ENCODE measurements at regions not wholly inside any gene's neighbourhood (a gene's known extent, or its start where the extent isn't known, plus 50 kb on each side); places are given as distances from the start of the nearest gene placed in this dataset.

- H3K9me1 ChIP-seq (ENCODE audit: control insufficient read depth, extremely low read depth, insufficient read depth, low read length), result no peaks in the 10 kb centered on the region
- no peaks in the 10 kb centered on the region for H3K36me3 ChIP-seq (ENCODE audit: control insufficient read depth in 2 of 2, extremely low read depth in 1 of 2, insufficient read depth in 2 of 2, low read length in 2 of 2)
- H3K27ac ChIP-seq (ENCODE audit: control insufficient read depth, insufficient read depth, low read length), result no peak overlapping the region
- FAIRE-seq, result no peak
- H3K4me3 ChIP-seq (ENCODE audit: control insufficient read depth in 2 of 3, extremely low read depth in 1 of 3, insufficient read depth in 2 of 3, low read depth in 1 of 3, low read length in 3 of 3), result no peak overlapping the region
- dilution Hi-C loops (cut with MboI; ENCODE audit: extremely low pct_ligation_motif_present, low sequenced_read_pairs), result no loop called here
- no peaks in the 10 kb centered on the region for H3K27me3 ChIP-seq (ENCODE audit: control insufficient read depth, extremely low read depth, insufficient read depth, low read length)
- H3K4me1 ChIP-seq (ENCODE audit: control insufficient read depth, extremely low read depth, insufficient read depth, low read length), result no peaks in the 10 kb centered on the region
- H3K79me2 ChIP-seq (ENCODE audit: control insufficient read depth, insufficient read depth, low read length), result no peaks in the 10 kb centered on the region
- H2AFZ ChIP-seq (ENCODE audit: control insufficient read depth, low read length), result no peak overlapping the region
- H4K20me1 ChIP-seq (ENCODE audit: control insufficient read depth, extremely low read depth, insufficient read depth, low read length), result no peaks in the 10 kb centered on the region
- H3K9ac ChIP-seq (ENCODE audit: control insufficient read depth, extremely low read depth, insufficient read depth, low read length), result no peak overlapping the region
- TF ChIP-seq EZH2 (IDR thresholded peaks at IDR 0.05; ENCODE audit: low read length) (no peak), CTCF (optimal IDR thresholded peaks at IDR 0.05 in 1 of 3, IDR thresholded peaks at IDR 0.05 in 1 of 3, conservative IDR thresholded peaks at IDR 0.05 in 1 of 3; ENCODE audit: extremely low read depth in 1 of 3, insufficient read depth in 2 of 3, low read length in 3 of 3) (no peak)
- no peaks in the 10 kb centered on the region for H3K9me3 ChIP-seq (ENCODE audit: control insufficient read depth, low read depth, low read length)
- no peak for DNase-seq (ENCODE audit: low read depth, low spot score)
- H3K4me2 ChIP-seq (ENCODE audit: control insufficient read depth, extremely low read depth, insufficient read depth, low read depth, low read length), result no peak overlapping the region
These were observed 328.2 kb upstream of the ZNF462 start for GRCh38 chr9:106534800-106535199.

DNA sequence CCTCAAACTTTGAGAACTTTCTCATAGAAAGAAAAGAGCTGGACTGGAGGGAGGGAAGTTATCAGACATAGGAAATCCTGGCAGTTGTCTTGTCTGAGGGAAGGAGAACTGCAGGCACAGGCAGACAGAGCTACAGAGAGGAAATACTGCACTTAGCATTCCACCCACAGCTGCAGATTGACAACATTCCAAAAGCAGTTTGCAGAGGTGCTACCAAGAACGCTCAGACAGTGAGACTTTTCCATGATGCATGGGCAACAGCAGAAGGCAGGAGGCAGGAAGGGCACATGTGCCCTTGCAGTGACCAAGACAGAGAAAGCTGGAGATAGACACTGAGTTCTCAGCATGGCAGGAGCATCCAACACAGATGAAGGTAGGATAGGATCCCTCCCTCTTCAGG lies 327.5 kb upstream of the ZNF462 start:
- H2AFZ ChIP-seq (ENCODE audit: control insufficient read depth, low read length), result no peak overlapping the region
- no peaks in the 10 kb centered on the region for H3K9me1 ChIP-seq (ENCODE audit: control insufficient read depth, extremely low read depth, insufficient read depth, low read length)
- H3K4me1 ChIP-seq (ENCODE audit: control insufficient read depth, extremely low read depth, insufficient read depth, low read length), result no peaks in the 10 kb centered on the region
- FAIRE-seq (no peak), DNase-seq (ENCODE audit: low read depth, low spot score) (no peak)
- H3K9ac ChIP-seq (ENCODE audit: control insufficient read depth, extremely low read depth, insufficient read depth, low read length), result no peak overlapping the region
- H3K27me3 ChIP-seq (ENCODE audit: control insufficient read depth, extremely low read depth, insufficient read depth, low read length), result no peaks in the 10 kb centered on the region
- no peaks in the 10 kb centered on the region for H3K9me3 ChIP-seq (ENCODE audit: control insufficient read depth, low read depth, low read length)
- H3K79me2 ChIP-seq (ENCODE audit: control insufficient read depth, insufficient read depth, low read length), result no peaks in the 10 kb centered on the region
- dilution Hi-C loops (cut with MboI; ENCODE audit: extremely low pct_ligation_motif_present, low sequenced_read_pairs), result no loop called here
- no peaks in the 10 kb centered on the region for H4K20me1 ChIP-seq (ENCODE audit: control insufficient read depth, extremely low read depth, insufficient read depth, low read length)
- H3K27ac ChIP-seq (ENCODE audit: control insufficient read depth, insufficient read depth, low read length), result no peak overlapping the region
- TF ChIP-seq CTCF (optimal IDR thresholded peaks at IDR 0.05 in 1 of 3, IDR thresholded peaks at IDR 0.05 in 1 of 3, conservative IDR thresholded peaks at IDR 0.05 in 1 of 3; ENCODE audit: extremely low read depth in 1 of 3, insufficient read depth in 2 of 3, low read length in 3 of 3) (no peak), EZH2 (IDR thresholded peaks at IDR 0.05; ENCODE audit: low read length) (no peak)
- no peak overlapping the region for H3K4me2 ChIP-seq (ENCODE audit: control insufficient read depth, extremely low read depth, insufficient read depth, low read depth, low read length)
- H3K36me3 ChIP-seq (ENCODE audit: control insufficient read depth in 2 of 2, extremely low read depth in 1 of 2, insufficient read depth in 2 of 2, low read length in 2 of 2), result no peaks in the 10 kb centered on the region
- no peak overlapping the region for H3K4me3 ChIP-seq (ENCODE audit: control insufficient read depth in 2 of 3, extremely low read depth in 1 of 3, insufficient read depth in 2 of 3, low read depth in 1 of 3, low read length in 3 of 3)
